Esophagus (tissue), 2 donors: ENCODE measurements at regions not wholly inside any gene's neighbourhood (a gene's known extent, or its start where the extent isn't known, plus 50 kb on each side); places are given as distances from the start of the nearest gene placed in this dataset.
"Not testable (repeated sequence)": the region's sequence is repeated elsewhere in the genome, so short reads cannot be mapped to it uniquely, and the experiment has no call there.

ENCODE experiments used
- H3K27ac ChIP-seq, 2 donors: one replicate each; pipeline ENCODE4 v1.5.1; 2013; ENCODE audit warnings: low read depth in 2 of 2, mild to moderate bottlenecking in 2 of 2, inconsistent platforms in 1 of 2, low read length in 1 of 2, moderate library complexity in 1 of 2
- H3K27me3 ChIP-seq, 2 donors: one replicate each; pipeline ENCODE4 v1.6.1; 2013; ENCODE audit warnings: low read length in 2 of 2, control low read depth in 1 of 2, mild to moderate bottlenecking in 1 of 2; ENCODE audit not compliant: insufficient read depth in 2 of 2, control insufficient read depth in 1 of 2
- H3K36me3 ChIP-seq, 2 donors: one replicate each; pipeline ENCODE4 v1.6.1; 2013; ENCODE audit warnings: low read length in 1 of 2; ENCODE audit not compliant: control insufficient read depth in 2 of 2, insufficient read depth in 2 of 2
- H3K4me1 ChIP-seq, 2 donors: one replicate each; pipeline ENCODE4 v1.6.1; 2013; ENCODE audit warnings: low read length in 1 of 2; ENCODE audit not compliant: control insufficient read depth in 2 of 2, insufficient read depth in 2 of 2
- H3K4me3 ChIP-seq, 2 donors: one replicate each; pipeline ENCODE4 v1.5.1; 2013; ENCODE audit warnings: low read length in 2 of 2, mild to moderate bottlenecking in 2 of 2, low read depth in 1 of 2, moderate library complexity in 1 of 2
- H3K9me3 ChIP-seq, 2 donors: one replicate each; pipeline ENCODE4 v1.6.1; 2013; ENCODE audit warnings: mild to moderate bottlenecking in 2 of 2, low read depth in 1 of 2, low read length in 1 of 2, moderate library complexity in 1 of 2; ENCODE audit not compliant: control insufficient read depth in 2 of 2, insufficient read depth in 1 of 2
- WGBS, 2 donors: extraction: QIAGEN DNeasy Blood & Tissue Kit; methylation state at CpG; one replicate each; pipeline ENCODE4 v1.1.7; 2013; 5-methylcytosine and 5-hydroxymethylcytosine counted together
- donor health status: healthy with polysubstance abuse.
- donor health status: Bipolar disorder and iron deficiency.

- H3K36me3 ChIP-seq, H3K27me3 ChIP-seq, H3K4me1 ChIP-seq, H3K27ac ChIP-seq, H3K9me3 ChIP-seq, H3K4me3 ChIP-seq: not testable (repeated sequence)
- 93 to 97% methylated on average over 41 of the region's 41 CpGs for WGBS, 2 donors
Observed at GRCh38 chr14:55839301-55839947, 259.4 kb downstream of the KTN1 start.

- Histone ChIP-seq H3K4me3 (no peak overlapping the region), H3K36me3 (no peaks in the 10 kb centered on the region), H3K27ac (no peak overlapping the region), H3K4me1 (no peaks in the 10 kb centered on the region), H3K9me3 (no peaks in the 10 kb centered on the region), H3K27me3 (no peaks in the 10 kb centered on the region)
- 78 to 92% methylated on average over 6 of the region's 6 CpGs for WGBS, 2 donors
Observed at GRCh38 chr14:55840821-55841220, 260.8 kb downstream of the KTN1 start.

- Histone ChIP-seq H3K4me1 (no peaks in the 10 kb centered on the region), H3K9me3 (peaks cover 0 to 4% of the 10 kb centered on the region in 2 donors), H3K4me3 (no peak overlapping the region), H3K27me3 (no peaks in the 10 kb centered on the region), H3K36me3 (no peaks in the 10 kb centered on the region), H3K27ac (no peak overlapping the region)
- WGBS, 2 donors: 75 to 83% methylated on average over 6 of the region's 6 CpGs
Observed at GRCh38 chr14:55841625-55842024, 261.6 kb downstream of the KTN1 start.

GRCh38 chr14:55843718-55844403 is 263.9 kb downstream of the KTN1 start:
- H3K27ac ChIP-seq: no peak overlapping the region
- H3K36me3 ChIP-seq: no peaks in the 10 kb centered on the region
- H3K4me3 ChIP-seq: no peak overlapping the region
- H3K9me3 ChIP-seq: peaks cover 0 to 4% of the 10 kb centered on the region in 2 donors
- 57 to 60% methylated on average over 8 of the region's 8 CpGs for WGBS, 2 donors
- H3K4me1 ChIP-seq: no peaks in the 10 kb centered on the region
- H3K27me3 ChIP-seq: no peaks in the 10 kb centered on the region

GRCh38 chr14:55845963-55846825 is 266.2 kb downstream of the KTN1 start:
- WGBS, 2 donors: 72 to 83% methylated on average over 9 of the region's 9 CpGs
- Histone ChIP-seq H3K4me3 (no peak overlapping the region), H3K27me3 (no peaks in the 10 kb centered on the region), H3K36me3 (no peaks in the 10 kb centered on the region), H3K4me1 (no peaks in the 10 kb centered on the region), H3K9me3 (peaks cover 0 to 4% of the 10 kb centered on the region in 2 donors), H3K27ac (no peak overlapping the region)

- Histone ChIP-seq H3K4me3 (no peak overlapping the region), H3K9me3 (peaks cover 0 to 4% of the 10 kb centered on the region in 2 donors), H3K36me3 (no peaks in the 10 kb centered on the region), H3K27me3 (no peaks in the 10 kb centered on the region), H3K4me1 (peaks cover 0 to 2% of the 10 kb centered on the region in 2 donors), H3K27ac (no peak overlapping the region)
- 33 to 46% methylated on average over 2 of the region's 2 CpGs for WGBS, 2 donors
Observed at GRCh38 chr14:55846826-55847446, 266.9 kb downstream of the KTN1 start.

- Histone ChIP-seq H3K9me3 (peaks cover 0 to 4% of the 10 kb centered on the region in 2 donors), H3K27me3 (no peaks in the 10 kb centered on the region), H3K36me3 (no peaks in the 10 kb centered on the region), H3K4me1 (peaks cover 0 to 2% of the 10 kb centered on the region in 2 donors), H3K27ac (no peak overlapping the region), H3K4me3 (no peak overlapping the region)
- WGBS, 2 donors: 64 to 79% methylated on average over 3 of the region's 3 CpGs
Observed at GRCh38 chr14:55847766-55848165, 267.8 kb downstream of the KTN1 start.

GRCh38 chr14:55848964-55849363 is 269.0 kb downstream of the KTN1 start:
- H3K36me3 ChIP-seq: no peaks in the 10 kb centered on the region
- H3K27ac ChIP-seq: no peak overlapping the region
- H3K4me1 ChIP-seq: peaks cover 0 to 2% of the 10 kb centered on the region in 2 donors
- peaks cover 0 to 4% of the 10 kb centered on the region in 2 donors for H3K9me3 ChIP-seq
- no peak overlapping the region for H3K4me3 ChIP-seq
- no peaks in the 10 kb centered on the region for H3K27me3 ChIP-seq

- peaks cover 0 to 2% of the 10 kb centered on the region in 2 donors for H3K4me1 ChIP-seq
- no peaks in the 10 kb centered on the region for H3K27me3 ChIP-seq
- H3K27ac ChIP-seq: no peak overlapping the region
- 94 to 98% methylated on average over 2 of the region's 2 CpGs for WGBS, 2 donors
- H3K4me3 ChIP-seq: no peak overlapping the region
- no peaks in the 10 kb centered on the region for H3K36me3 ChIP-seq
- peaks cover 0 to 4% of the 10 kb centered on the region in 2 donors for H3K9me3 ChIP-seq
Observed at GRCh38 chr14:55849833-55850232, 268.4 kb upstream of the PELI2 start.
